Karpas-422 (cell line): ENCODE measurements at regions not wholly inside any gene's neighbourhood (a gene's known extent, or its start where the extent isn't known, plus 50 kb on each side); places are given as distances from the start of the nearest gene placed in this dataset.

Experiments
- DNase-seq: peaks from one replicate; pipeline ENCODE4 v3.0.0-alpha.2; 2015
- H2AFZ ChIP-seq: fragments of 200-600 bp; sonication (generic); 2 replicates; pipeline ENCODE4 v1.6.1; 2014; ENCODE audit warnings: antibody characterized with exemption, low read length, mixed read lengths
- H3K27ac ChIP-seq: fragments of 200-600 bp; sonication (generic); 2 replicates; pipeline ENCODE4 v1.5.1; 2014; ENCODE audit warnings: mild to moderate bottlenecking, low read length, moderate library complexity
- H3K27me3 ChIP-seq: fragments of 200-600 bp; sonication (generic); 2 replicates; pipeline ENCODE4 v1.6.1; 2014; ENCODE audit warnings: low read length, mixed read lengths
- H3K36me3 ChIP-seq: fragments of 200-600 bp; sonication (generic); 2 replicates; pipeline ENCODE4 v1.6.1; 2014; ENCODE audit warnings: low read length, mixed read lengths; ENCODE audit not compliant: insufficient read depth
- H3K4me1 ChIP-seq: fragments of 200-600 bp; sonication (generic); 2 replicates; pipeline ENCODE4 v1.6.1; 2014; ENCODE audit warnings: mild to moderate bottlenecking, low read length, mixed read lengths
- H3K4me2 ChIP-seq: fragments of 200-600 bp; sonication (generic); 2 replicates; pipeline ENCODE4 v1.6.1; 2014; ENCODE audit warnings: low read length, low read depth, mild to moderate bottlenecking; ENCODE audit not compliant: poor library complexity, severe bottlenecking
- H3K4me3 ChIP-seq: fragments of 200-600 bp; sonication (generic); 2 replicates; pipeline ENCODE4 v1.5.1; 2014; ENCODE audit warnings: mild to moderate bottlenecking, antibody characterized with exemption, low read length, mixed read lengths
- H3K79me2 ChIP-seq: fragments of 200-600 bp; sonication (generic); 2 replicates; pipeline ENCODE4 v1.6.1; 2014; ENCODE audit warnings: mild to moderate bottlenecking, low read length, mixed read lengths
- H3K9ac ChIP-seq: fragments of 200-600 bp; sonication (generic); 2 replicates; pipeline ENCODE4 v1.6.0; 2014; ENCODE audit warnings: low read length
- H3K9me2 ChIP-seq: fragments of 200-600 bp; sonication (generic), shearing (Covaris generic); replicated peaks from 2 replicates; pipeline ENCODE4 v1.6.0; 2014; ENCODE audit warnings: mild to moderate bottlenecking, low read length, moderate library complexity; ENCODE audit not compliant: insufficient read depth
- H3K9me3 ChIP-seq: fragments of 300-700, 200-600 bp; sonication (generic); 2 replicates; pipeline ENCODE4 v1.6.1; 2014; ENCODE audit warnings: low read length, mixed read lengths
- H4K20me1 ChIP-seq: fragments of 200-600 bp; sonication (generic); 2 replicates; pipeline ENCODE4 v1.6.1; 2014; ENCODE audit warnings: mild to moderate bottlenecking, antibody characterized with exemption, low read length, low read depth; ENCODE audit not compliant: insufficient read depth

- H4K20me1 ChIP-seq = no peaks in the 10 kb centered on the region
- no peaks in the 10 kb centered on the region for H3K9me2 ChIP-seq
- no peak overlapping the region for H3K27ac ChIP-seq
- no peak overlapping the region for H3K4me2 ChIP-seq
- DNase-seq = no peak
- H3K4me1 ChIP-seq = peaks cover 6% of the 10 kb centered on the region
- no peak overlapping the region for H2AFZ ChIP-seq
- no peaks in the 10 kb centered on the region for H3K9me3 ChIP-seq
- H3K27me3 ChIP-seq = no peaks in the 10 kb centered on the region
- no peaks in the 10 kb centered on the region for H3K36me3 ChIP-seq
- H3K79me2 ChIP-seq = no peaks in the 10 kb centered on the region
- no peak overlapping the region for H3K4me3 ChIP-seq
- no peak overlapping the region for H3K9ac ChIP-seq
Measured at GRCh38 chr1:4306559-4307467, 347.6 kb upstream of the AJAP1 start.

- Histone ChIP-seq H3K4me3 (no peak overlapping the region), H3K79me2 (no peaks in the 10 kb centered on the region), H3K9me3 (no peaks in the 10 kb centered on the region), H3K4me2 (no peak overlapping the region), H3K9ac (no peak overlapping the region), H2AFZ (no peak overlapping the region), H3K4me1 (peaks cover 10% of the 10 kb centered on the region), H3K36me3 (no peaks in the 10 kb centered on the region), H3K27me3 (no peaks in the 10 kb centered on the region), H3K9me2 (no peaks in the 10 kb centered on the region), H4K20me1 (no peaks in the 10 kb centered on the region), H3K27ac (no peak overlapping the region)
- DNase-seq = no peak
Measured at GRCh38 chr1:4307468-4307845, 347.0 kb upstream of the AJAP1 start.

- Histone ChIP-seq H3K4me2 (no peak overlapping the region), H3K79me2 (no peaks in the 10 kb centered on the region), H4K20me1 (no peaks in the 10 kb centered on the region), H3K4me3 (no peak overlapping the region), H3K9me3 (no peaks in the 10 kb centered on the region), H3K27me3 (no peaks in the 10 kb centered on the region), H3K9me2 (no peaks in the 10 kb centered on the region), H2AFZ (no peak overlapping the region), H3K4me1 (peaks cover 10% of the 10 kb centered on the region), H3K27ac (no peak overlapping the region), H3K36me3 (no peaks in the 10 kb centered on the region), H3K9ac (no peak overlapping the region)
- no peak for DNase-seq
Measured at GRCh38 chr1:4307911-4308545, 346.4 kb upstream of the AJAP1 start.

- no peak overlapping the region for H3K4me2 ChIP-seq
- no peak overlapping the region for H3K9ac ChIP-seq
- no peak overlapping the region for H2AFZ ChIP-seq
- no peaks in the 10 kb centered on the region for H3K9me2 ChIP-seq
- H3K36me3 ChIP-seq = no peaks in the 10 kb centered on the region
- no peak for DNase-seq
- peaks cover 4% of the 10 kb centered on the region; the same call in 1 of the 2 replicates for H3K9me3 ChIP-seq
- no peak overlapping the region for H3K4me3 ChIP-seq
- H3K27ac ChIP-seq = no peak overlapping the region
- H3K4me1 ChIP-seq = peaks cover 10% of the 10 kb centered on the region
- no peaks in the 10 kb centered on the region for H4K20me1 ChIP-seq
- H3K79me2 ChIP-seq = no peaks in the 10 kb centered on the region
- no peaks in the 10 kb centered on the region for H3K27me3 ChIP-seq
Measured at GRCh38 chr1:4308806-4309205, 345.6 kb upstream of the AJAP1 start.

GRCh38 chr1:4309676-4310320 is 344.6 kb upstream of the AJAP1 start:
- Histone ChIP-seq H3K4me3 (no peak overlapping the region), H4K20me1 (no peaks in the 10 kb centered on the region), H3K27ac (no peak overlapping the region), H3K27me3 (no peaks in the 10 kb centered on the region), H3K9me2 (no peaks in the 10 kb centered on the region), H3K4me2 (no peak overlapping the region), H3K9ac (no peak overlapping the region), H3K4me1 (peaks cover 10% of the 10 kb centered on the region), H3K9me3 (peaks cover 6% of the 10 kb centered on the region; the same call in 1 of the 2 replicates), H3K36me3 (no peaks in the 10 kb centered on the region), H2AFZ (no peak overlapping the region), H3K79me2 (no peaks in the 10 kb centered on the region)
- DNase-seq = no peak

- no peak for DNase-seq
- H3K79me2 ChIP-seq = no peaks in the 10 kb centered on the region
- H3K9me2 ChIP-seq = no peaks in the 10 kb centered on the region
- no peak overlapping the region for H3K4me2 ChIP-seq
- no peak overlapping the region for H3K27ac ChIP-seq
- H3K27me3 ChIP-seq = no peaks in the 10 kb centered on the region
- H3K4me3 ChIP-seq = no peak overlapping the region
- no peak overlapping the region for H2AFZ ChIP-seq
- H3K9ac ChIP-seq = no peak overlapping the region
- peaks cover 10% of the 10 kb centered on the region for H3K4me1 ChIP-seq
- no peaks in the 10 kb centered on the region for H4K20me1 ChIP-seq
- no peaks in the 10 kb centered on the region for H3K36me3 ChIP-seq
- H3K9me3 ChIP-seq = peaks cover 6% of the 10 kb centered on the region; the same call in 1 of the 2 replicates
Measured at GRCh38 chr1:4310396-4310923, 343.9 kb upstream of the AJAP1 start.

GRCh38 chr1:4312024-4312423 is 342.4 kb upstream of the AJAP1 start:
- Histone ChIP-seq H3K36me3 (no peaks in the 10 kb centered on the region), H3K27me3 (no peaks in the 10 kb centered on the region), H3K4me2 (no peak overlapping the region), H3K4me3 (no peak overlapping the region), H2AFZ (no peak overlapping the region), H3K9me3 (peaks cover 6% of the 10 kb centered on the region; the same call in 1 of the 2 replicates), H3K4me1 (peaks cover 10% of the 10 kb centered on the region), H3K9me2 (no peaks in the 10 kb centered on the region), H3K27ac (no peak overlapping the region), H4K20me1 (no peaks in the 10 kb centered on the region), H3K9ac (no peak overlapping the region), H3K79me2 (no peaks in the 10 kb centered on the region)
- DNase-seq = no peak

- peaks cover 6% of the 10 kb centered on the region; the same call in 1 of the 2 replicates for H3K9me3 ChIP-seq
- H3K4me3 ChIP-seq = no peak overlapping the region
- H3K9ac ChIP-seq = no peak overlapping the region
- H3K36me3 ChIP-seq = no peaks in the 10 kb centered on the region
- no peaks in the 10 kb centered on the region for H3K79me2 ChIP-seq
- H3K27ac ChIP-seq = no peak overlapping the region
- H3K9me2 ChIP-seq = no peaks in the 10 kb centered on the region
- no peaks in the 10 kb centered on the region for H4K20me1 ChIP-seq
- no peaks in the 10 kb centered on the region for H3K27me3 ChIP-seq
- 0 out of 2 replicates have a peak, but pooled peaks cover 4% of the 10 kb centered on the region for H3K4me1 ChIP-seq
- H3K4me2 ChIP-seq = no peak overlapping the region
- DNase-seq = no peak
- no peak overlapping the region for H2AFZ ChIP-seq
Measured at GRCh38 chr1:4315202-4315601, 339.2 kb upstream of the AJAP1 start.
